ENCODE measurements at regions not wholly inside any gene's neighbourhood (a gene's known extent, or its start where the extent isn't known, plus 50 kb on each side); places are given as distances from the start of the nearest gene placed in this dataset.

DNA sequence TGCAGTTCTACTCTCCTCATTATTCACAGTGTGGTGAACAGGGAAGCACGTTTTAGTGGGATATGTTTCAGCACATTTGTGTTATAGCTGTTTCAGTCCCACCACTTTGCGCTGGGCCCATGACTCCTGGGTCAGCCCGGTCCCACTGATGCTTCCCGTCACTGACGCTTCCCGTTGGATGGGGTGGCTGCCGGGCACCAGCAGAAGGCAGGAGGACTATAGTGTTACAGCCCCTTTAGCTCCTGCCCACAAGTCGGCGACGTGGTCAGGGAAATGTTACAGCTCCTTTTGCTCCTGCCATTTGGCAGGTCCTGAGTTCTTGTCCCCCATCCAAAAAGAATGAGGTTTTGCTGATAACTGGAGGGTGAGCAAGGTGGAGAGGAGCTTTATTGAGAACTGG is 732.2 kb downstream of the NR4A2 start (continued):
- TF ChIP-seq, protein P1, sequence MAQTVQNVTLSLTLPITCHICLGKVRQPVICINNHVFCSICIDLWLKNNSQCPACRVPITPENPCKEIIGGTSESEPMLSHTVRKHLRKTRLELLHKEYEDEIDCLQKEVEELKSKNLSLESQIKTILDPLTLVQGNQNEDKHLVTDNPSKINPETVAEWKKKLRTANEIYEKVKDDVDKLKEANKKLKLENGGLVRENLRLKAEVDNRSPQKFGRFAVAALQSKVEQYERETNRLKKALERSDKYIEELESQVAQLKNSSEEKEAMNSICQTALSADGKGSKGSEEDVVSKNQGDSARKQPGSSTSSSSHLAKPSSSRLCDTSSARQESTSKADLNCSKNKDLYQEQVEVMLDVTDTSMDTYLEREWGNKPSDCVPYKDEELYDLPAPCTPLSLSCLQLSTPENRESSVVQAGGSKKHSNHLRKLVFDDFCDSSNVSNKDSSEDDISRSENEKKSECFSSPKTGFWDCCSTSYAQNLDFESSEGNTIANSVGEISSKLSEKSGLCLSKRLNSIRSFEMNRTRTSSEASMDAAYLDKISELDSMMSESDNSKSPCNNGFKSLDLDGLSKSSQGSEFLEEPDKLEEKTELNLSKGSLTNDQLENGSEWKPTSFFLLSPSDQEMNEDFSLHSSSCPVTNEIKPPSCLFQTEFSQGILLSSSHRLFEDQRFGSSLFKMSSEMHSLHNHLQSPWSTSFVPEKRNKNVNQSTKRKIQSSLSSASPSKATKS (CRISPR knock-in tag; IDR thresholded peaks at IDR 0.05), result no peak

DNA sequence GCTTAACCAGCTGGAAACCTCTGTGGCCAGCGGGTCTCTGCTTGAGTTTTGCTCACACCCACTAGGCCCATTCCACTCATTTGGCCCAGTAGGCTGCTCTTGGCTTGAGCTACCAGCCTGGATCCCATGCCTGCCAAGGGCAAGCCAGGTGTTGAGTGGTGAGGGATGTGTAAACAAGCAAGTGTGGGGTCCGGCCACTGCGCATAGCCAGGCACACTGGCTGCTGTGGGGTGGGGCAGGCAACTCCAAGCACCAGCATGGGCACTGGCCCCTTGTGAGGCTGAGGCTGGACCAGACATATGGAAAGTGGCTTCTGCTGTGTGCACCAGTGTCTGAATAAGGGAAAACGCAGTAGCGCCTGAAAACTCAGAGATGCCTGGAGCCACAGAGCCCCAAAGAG is 732.7 kb downstream of the NR4A2 start:
- ChIA-PET CTCF (ENCODE audit: low intra/inter-chr PET ratio) (no interaction called here), POLR2A (interaction anchor here (0.6 kb wide), 1 partner anchor 1247 kb away, joined by 3 read pairs; no protein-coding TSS in a partner anchor)
- no peaks in the 10 kb centered on the region for H3K4me1 ChIP-seq (replicated peaks in 1 of 2; ENCODE audit: control insufficient read depth in 2 of 2, insufficient read depth in 2 of 2, low read length in 2 of 2)
- H3K27me3 ChIP-seq (ENCODE audit: control insufficient read depth in 2 of 2, insufficient read depth in 2 of 2, low read length in 2 of 2), result no peaks in the 10 kb centered on the region
- no peaks in the 10 kb centered on the region for H3K36me3 ChIP-seq (ENCODE audit: control insufficient read depth, insufficient read depth, low read length)
- H3K9me1 ChIP-seq (ENCODE audit: control insufficient read depth, insufficient read depth, low read length), result no peaks in the 10 kb centered on the region
- ATAC-seq, result no peak
- H3K79me2 ChIP-seq (ENCODE audit: control insufficient read depth, insufficient read depth, low read length), result no peaks in the 10 kb centered on the region
- no peak overlapping the region for H3K9ac ChIP-seq (ENCODE audit: insufficient read depth in 1 of 2, low read depth in 2 of 2, low read length in 2 of 2)
- no peak overlapping the region for H3K4me3 ChIP-seq
- H2AFZ ChIP-seq (ENCODE audit: low read depth, low read length), result no peak overlapping the region
- in situ Hi-C loops (cut with MboI), result no loop called here
- no peaks in the 10 kb centered on the region for H4K20me1 ChIP-seq (replicated peaks; ENCODE audit: control insufficient read depth, insufficient read depth, low read length)
- WGBS (ENCODE audit: insufficient coverage, low coverage, missing lambda C conversion rate), result 7% methylated on average over 5 of the region's 5 CpGs
- DNase-seq (ENCODE audit: extremely low read depth in 1 of 4, low spot score in 3 of 4), result no peak
- intact Hi-C loops (cut with micrococcal nuclease), result no loop called here
- FAIRE-seq, result no peak
- no peak overlapping the region for H3K27ac ChIP-seq (ENCODE audit: extremely low read depth, low read depth, low read length)
- no TSS peak for BruUV-seq (replicated peaks)
- no peaks in the 10 kb centered on the region; the same call in 1 of the 2 replicates for H3K9me3 ChIP-seq (replicated peaks; ENCODE audit: control insufficient read depth, insufficient read depth, low read depth, low read length)
- H3K4me2 ChIP-seq (ENCODE audit: insufficient read depth, low read length), result no peak overlapping the region
- TF ChIP-seq ZNF699 (CRISPR knock-in tag; IDR thresholded peaks at IDR 0.05; ENCODE audit: insufficient replicate concordance) (no peak), EGR1 (conservative IDR thresholded peaks at IDR 0.05) (no peak), SREBF1 (IDR thresholded peaks at IDR 0.05; ENCODE audit: borderline replicate concordance, low read depth, low read length) (no peak), CBX3 (IDR thresholded peaks at IDR 0.05; ENCODE audit: borderline replicate concordance in 1 of 2, low read length in 2 of 2) (no peak), KDM2B (CRISPR knock-in tag; IDR thresholded peaks at IDR 0.05) (no peak), ZNF586 (CRISPR knock-in tag; conservative IDR thresholded peaks at IDR 0.05) (no peak), NFE2 (IDR thresholded peaks at IDR 0.05; ENCODE audit: low read depth) (no peak), CHD2 (IDR thresholded peaks at IDR 0.05; ENCODE audit: low read depth, low read length) (no peak)
- TF ChIP-seq, protein P2, sequence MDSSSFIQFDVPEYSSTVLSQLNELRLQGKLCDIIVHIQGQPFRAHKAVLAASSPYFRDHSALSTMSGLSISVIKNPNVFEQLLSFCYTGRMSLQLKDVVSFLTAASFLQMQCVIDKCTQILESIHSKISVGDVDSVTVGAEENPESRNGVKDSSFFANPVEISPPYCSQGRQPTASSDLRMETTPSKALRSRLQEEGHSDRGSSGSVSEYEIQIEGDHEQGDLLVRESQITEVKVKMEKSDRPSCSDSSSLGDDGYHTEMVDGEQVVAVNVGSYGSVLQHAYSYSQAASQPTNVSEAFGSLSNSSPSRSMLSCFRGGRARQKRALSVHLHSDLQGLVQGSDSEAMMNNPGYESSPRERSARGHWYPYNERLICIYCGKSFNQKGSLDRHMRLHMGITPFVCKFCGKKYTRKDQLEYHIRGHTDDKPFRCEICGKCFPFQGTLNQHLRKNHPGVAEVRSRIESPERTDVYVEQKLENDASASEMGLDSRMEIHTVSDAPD (CRISPR knock-in tag; IDR thresholded peaks at IDR 0.05), result no peak
- TF ChIP-seq, protein P3, sequence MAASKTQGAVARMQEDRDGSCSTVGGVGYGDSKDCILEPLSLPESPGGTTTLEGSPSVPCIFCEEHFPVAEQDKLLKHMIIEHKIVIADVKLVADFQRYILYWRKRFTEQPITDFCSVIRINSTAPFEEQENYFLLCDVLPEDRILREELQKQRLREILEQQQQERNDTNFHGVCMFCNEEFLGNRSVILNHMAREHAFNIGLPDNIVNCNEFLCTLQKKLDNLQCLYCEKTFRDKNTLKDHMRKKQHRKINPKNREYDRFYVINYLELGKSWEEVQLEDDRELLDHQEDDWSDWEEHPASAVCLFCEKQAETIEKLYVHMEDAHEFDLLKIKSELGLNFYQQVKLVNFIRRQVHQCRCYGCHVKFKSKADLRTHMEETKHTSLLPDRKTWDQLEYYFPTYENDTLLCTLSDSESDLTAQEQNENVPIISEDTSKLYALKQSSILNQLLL (CRISPR knock-in tag; IDR thresholded peaks at IDR 0.05; ENCODE audit: borderline replicate concordance), result no peak
- TF ChIP-seq, protein P4, sequence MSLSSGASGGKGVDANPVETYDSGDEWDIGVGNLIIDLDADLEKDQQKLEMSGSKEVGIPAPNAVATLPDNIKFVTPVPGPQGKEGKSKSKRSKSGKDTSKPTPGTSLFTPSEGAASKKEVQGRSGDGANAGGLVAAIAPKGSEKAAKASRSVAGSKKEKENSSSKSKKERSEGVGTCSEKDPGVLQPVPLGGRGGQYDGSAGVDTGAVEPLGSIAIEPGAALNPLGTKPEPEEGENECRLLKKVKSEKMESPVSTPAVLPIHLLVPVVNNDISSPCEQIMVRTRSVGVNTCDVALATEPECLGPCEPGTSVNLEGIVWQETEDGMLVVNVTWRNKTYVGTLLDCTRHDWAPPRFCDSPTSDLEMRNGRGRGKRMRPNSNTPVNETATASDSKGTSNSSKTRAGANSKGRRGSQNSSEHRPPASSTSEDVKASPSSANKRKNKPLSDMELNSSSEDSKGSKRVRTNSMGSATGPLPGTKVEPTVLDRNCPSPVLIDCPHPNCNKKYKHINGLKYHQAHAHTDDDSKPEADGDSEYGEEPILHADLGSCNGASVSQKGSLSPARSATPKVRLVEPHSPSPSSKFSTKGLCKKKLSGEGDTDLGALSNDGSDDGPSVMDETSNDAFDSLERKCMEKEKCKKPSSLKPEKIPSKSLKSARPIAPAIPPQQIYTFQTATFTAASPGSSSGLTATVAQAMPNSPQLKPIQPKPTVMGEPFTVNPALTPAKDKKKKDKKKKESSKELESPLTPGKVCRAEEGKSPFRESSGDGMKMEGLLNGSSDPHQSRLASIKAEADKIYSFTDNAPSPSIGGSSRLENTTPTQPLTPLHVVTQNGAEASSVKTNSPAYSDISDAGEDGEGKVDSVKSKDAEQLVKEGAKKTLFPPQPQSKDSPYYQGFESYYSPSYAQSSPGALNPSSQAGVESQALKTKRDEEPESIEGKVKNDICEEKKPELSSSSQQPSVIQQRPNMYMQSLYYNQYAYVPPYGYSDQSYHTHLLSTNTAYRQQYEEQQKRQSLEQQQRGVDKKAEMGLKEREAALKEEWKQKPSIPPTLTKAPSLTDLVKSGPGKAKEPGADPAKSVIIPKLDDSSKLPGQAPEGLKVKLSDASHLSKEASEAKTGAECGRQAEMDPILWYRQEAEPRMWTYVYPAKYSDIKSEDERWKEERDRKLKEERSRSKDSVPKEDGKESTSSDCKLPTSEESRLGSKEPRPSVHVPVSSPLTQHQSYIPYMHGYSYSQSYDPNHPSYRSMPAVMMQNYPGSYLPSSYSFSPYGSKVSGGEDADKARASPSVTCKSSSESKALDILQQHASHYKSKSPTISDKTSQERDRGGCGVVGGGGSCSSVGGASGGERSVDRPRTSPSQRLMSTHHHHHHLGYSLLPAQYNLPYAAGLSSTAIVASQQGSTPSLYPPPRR (CRISPR knock-in tag; IDR thresholded peaks at IDR 0.05; ENCODE audit: borderline replicate concordance), result no peak

All from K562 (cell line).